ENCODE measurements at regions not wholly inside any gene's neighbourhood (a gene's known extent, or its start where the extent isn't known, plus 50 kb on each side); places are given as distances from the start of the nearest gene placed in this dataset.

- Histone ChIP-seq H3K79me2 (ENCODE audit: insufficient read depth, low read length) (no peaks in the 10 kb centered on the region), H3K4me1 (ENCODE audit: control insufficient read depth in 1 of 2, insufficient read depth in 2 of 2, low read length in 2 of 2) (no peaks in the 10 kb centered on the region), H3K36me3 (ENCODE audit: control insufficient read depth in 1 of 2, insufficient read depth in 2 of 2, low read length in 2 of 2) (no peaks in the 10 kb centered on the region), H3K4me2 (ENCODE audit: low read length) (no peak overlapping the region), H3K9me2 (ENCODE audit: insufficient read depth) (no peaks in the 10 kb centered on the region), H3K9me3 (ENCODE audit: control insufficient read depth in 1 of 2, insufficient read depth in 1 of 2, low read depth in 1 of 2, low read length in 2 of 2) (no peaks in the 10 kb centered on the region), H3K9ac (ENCODE audit: low read length) (no peak overlapping the region), H3K27me3 (ENCODE audit: insufficient read depth, low read length) (no peaks in the 10 kb centered on the region), H3K27ac (ENCODE audit: low read depth, low read length) (no peak overlapping the region), H4K20me1 (ENCODE audit: insufficient read depth) (no peaks in the 10 kb centered on the region), H2AFZ (ENCODE audit: low read depth, low read length, poor library complexity, severe bottlenecking) (no peak overlapping the region), H3K4me3 (replicated peaks in 1 of 2; ENCODE audit: low read depth in 1 of 2, low read length in 2 of 2) (no peak overlapping the region)
- BruUV-seq (replicated peaks), result no TSS peak
- ATAC-seq (no peak), DNase-seq (ENCODE audit: low read depth, low spot score) (no peak)
- intact Hi-C loops (cut with micrococcal nuclease), result no loop called here
- TF ChIP-seq SIN3A (IDR thresholded peaks at IDR 0.05; ENCODE audit: low read depth) (no peak), TCF7L2 (IDR thresholded peaks at IDR 0.05; ENCODE audit: borderline replicate concordance, extremely low read depth, insufficient read depth, insufficient read length) (no peak), SP1 (IDR thresholded peaks at IDR 0.05; ENCODE audit: low read depth) (no peak), ELF1 (IDR thresholded peaks at IDR 0.05; ENCODE audit: borderline replicate concordance, low read depth) (no peak), POLR2A (IDR thresholded peaks at IDR 0.05; ENCODE audit: borderline replicate concordance, extremely low read depth, insufficient read depth, insufficient read length) (no peak), JUND (IDR thresholded peaks at IDR 0.05) (no peak), YY1 (IDR thresholded peaks at IDR 0.05; ENCODE audit: extremely low read depth, insufficient replicate concordance, low read depth, low read length) (no peak), RAD21 (IDR thresholded peaks at IDR 0.05; ENCODE audit: low read depth) (no peak), ZNF274 (IDR thresholded peaks at IDR 0.05; ENCODE audit: low read depth, low read length) (no peak), CEBPB (IDR thresholded peaks at IDR 0.05; ENCODE audit: low read depth) (no peak), EGR1 (IDR thresholded peaks at IDR 0.05; ENCODE audit: low read depth) (no peak), CBX3 (IDR thresholded peaks at IDR 0.05; ENCODE audit: low read depth) (no peak), POLR2AphosphoS5 (IDR thresholded peaks at IDR 0.05; ENCODE audit: low read depth, low read length) (no peak), FOSL1 (IDR thresholded peaks at IDR 0.05; ENCODE audit: low read depth) (no peak)
- TF ChIP-seq, protein P1, sequence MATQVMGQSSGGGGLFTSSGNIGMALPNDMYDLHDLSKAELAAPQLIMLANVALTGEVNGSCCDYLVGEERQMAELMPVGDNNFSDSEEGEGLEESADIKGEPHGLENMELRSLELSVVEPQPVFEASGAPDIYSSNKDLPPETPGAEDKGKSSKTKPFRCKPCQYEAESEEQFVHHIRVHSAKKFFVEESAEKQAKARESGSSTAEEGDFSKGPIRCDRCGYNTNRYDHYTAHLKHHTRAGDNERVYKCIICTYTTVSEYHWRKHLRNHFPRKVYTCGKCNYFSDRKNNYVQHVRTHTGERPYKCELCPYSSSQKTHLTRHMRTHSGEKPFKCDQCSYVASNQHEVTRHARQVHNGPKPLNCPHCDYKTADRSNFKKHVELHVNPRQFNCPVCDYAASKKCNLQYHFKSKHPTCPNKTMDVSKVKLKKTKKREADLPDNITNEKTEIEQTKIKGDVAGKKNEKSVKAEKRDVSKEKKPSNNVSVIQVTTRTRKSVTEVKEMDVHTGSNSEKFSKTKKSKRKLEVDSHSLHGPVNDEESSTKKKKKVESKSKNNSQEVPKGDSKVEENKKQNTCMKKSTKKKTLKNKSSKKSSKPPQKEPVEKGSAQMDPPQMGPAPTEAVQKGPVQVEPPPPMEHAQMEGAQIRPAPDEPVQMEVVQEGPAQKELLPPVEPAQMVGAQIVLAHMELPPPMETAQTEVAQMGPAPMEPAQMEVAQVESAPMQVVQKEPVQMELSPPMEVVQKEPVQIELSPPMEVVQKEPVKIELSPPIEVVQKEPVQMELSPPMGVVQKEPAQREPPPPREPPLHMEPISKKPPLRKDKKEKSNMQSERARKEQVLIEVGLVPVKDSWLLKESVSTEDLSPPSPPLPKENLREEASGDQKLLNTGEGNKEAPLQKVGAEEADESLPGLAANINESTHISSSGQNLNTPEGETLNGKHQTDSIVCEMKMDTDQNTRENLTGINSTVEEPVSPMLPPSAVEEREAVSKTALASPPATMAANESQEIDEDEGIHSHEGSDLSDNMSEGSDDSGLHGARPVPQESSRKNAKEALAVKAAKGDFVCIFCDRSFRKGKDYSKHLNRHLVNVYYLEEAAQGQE (IDR thresholded peaks at IDR 0.05; ENCODE audit: low read depth), result no peak
- TF ChIP-seq, protein P2, sequence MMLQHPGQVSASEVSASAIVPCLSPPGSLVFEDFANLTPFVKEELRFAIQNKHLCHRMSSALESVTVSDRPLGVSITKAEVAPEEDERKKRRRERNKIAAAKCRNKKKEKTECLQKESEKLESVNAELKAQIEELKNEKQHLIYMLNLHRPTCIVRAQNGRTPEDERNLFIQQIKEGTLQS (IDR thresholded peaks at IDR 0.05), result no peak
- TF ChIP-seq, protein P3, sequence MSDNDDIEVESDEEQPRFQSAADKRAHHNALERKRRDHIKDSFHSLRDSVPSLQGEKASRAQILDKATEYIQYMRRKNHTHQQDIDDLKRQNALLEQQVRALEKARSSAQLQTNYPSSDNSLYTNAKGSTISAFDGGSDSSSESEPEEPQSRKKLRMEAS (IDR thresholded peaks at IDR 0.05), result no peak
- TF ChIP-seq, protein P4, sequence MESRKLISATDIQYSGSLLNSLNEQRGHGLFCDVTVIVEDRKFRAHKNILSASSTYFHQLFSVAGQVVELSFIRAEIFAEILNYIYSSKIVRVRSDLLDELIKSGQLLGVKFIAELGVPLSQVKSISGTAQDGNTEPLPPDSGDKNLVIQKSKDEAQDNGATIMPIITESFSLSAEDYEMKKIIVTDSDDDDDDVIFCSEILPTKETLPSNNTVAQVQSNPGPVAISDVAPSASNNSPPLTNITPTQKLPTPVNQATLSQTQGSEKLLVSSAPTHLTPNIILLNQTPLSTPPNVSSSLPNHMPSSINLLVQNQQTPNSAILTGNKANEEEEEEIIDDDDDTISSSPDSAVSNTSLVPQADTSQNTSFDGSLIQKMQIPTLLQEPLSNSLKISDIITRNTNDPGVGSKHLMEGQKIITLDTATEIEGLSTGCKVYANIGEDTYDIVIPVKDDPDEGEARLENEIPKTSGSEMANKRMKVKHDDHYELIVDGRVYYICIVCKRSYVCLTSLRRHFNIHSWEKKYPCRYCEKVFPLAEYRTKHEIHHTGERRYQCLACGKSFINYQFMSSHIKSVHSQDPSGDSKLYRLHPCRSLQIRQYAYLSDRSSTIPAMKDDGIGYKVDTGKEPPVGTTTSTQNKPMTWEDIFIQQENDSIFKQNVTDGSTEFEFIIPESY (IDR thresholded peaks at IDR 0.05; ENCODE audit: extremely low read depth, insufficient replicate concordance, low read length), result no peak
- POLR2A ChIA-PET, result no interaction called here
- RAD21 ChIA-PET (ENCODE audit: low non-redundant PET in 1 of 2, low total read pairs in 2 of 2, uncharacterized antibody in 2 of 2, unreplicated experiment in 2 of 2), result no interaction called here
- CTCF ChIA-PET, result no interaction called here
These were observed 279.9 kb downstream of the ENC1 start for GRCh38 chr5:74360535-74361210.
